ENCODE measurements at regions not wholly inside any gene's neighbourhood (a gene's known extent, or its start where the extent isn't known, plus 50 kb on each side); places are given as distances from the start of the nearest gene placed in this dataset.

GRCh38 chr12:124458992-124459851, 108.2 kb downstream of the NCOR2 start:
- DNase-seq (ENCODE audit: low read depth): no peak

- no peak for DNase-seq (ENCODE audit: low read depth)
These were observed 109.0 kb downstream of the NCOR2 start for GRCh38 chr12:124458220-124458991.

DNA sequence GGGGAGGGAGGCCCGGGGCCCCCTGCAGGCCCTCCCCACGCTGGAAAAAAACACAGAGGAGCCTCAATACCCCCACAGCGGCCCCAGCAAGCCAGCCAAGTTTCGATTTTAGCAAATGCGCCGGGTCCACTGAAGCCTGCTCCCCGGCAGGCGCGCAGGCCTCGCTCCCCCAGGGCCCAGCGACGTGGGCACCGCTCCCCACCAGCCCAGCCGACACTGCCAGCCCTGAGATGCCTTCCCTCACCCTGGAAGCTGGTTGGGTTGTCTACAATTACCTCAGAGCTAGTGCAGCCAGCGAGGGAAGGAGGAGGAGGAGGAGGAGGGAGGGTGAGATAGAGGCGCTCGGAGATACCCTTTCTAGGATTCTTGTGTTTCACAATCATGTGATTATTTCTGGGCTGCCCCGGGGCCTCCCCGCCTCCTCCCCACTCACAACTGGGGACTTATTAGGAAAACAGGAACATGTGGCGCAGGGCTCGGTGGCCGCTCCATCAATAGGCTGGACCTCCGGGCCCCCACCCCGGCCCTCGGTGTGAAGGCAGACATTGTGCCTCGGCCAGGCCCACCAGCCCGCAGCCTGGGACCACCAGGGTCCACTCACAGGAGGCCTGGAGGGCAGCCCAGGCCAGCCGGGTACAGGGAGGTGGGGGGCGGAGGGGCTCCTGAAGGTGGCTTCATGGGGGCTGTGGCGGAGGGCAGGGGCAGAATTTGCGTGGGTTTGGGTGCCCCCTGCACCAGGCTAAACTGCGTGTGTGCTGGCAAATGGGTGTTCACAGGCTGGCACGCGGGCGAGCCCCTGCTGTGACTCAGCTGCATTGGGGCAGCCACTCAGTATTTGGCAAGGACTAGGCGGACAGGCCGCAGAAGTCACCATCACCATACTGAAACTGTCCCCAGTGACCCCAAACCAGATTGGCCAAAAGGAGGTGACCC, 109.9 kb downstream of the NCOR2 start:
- DNase-seq (ENCODE audit: low read depth): no peak

DNA sequence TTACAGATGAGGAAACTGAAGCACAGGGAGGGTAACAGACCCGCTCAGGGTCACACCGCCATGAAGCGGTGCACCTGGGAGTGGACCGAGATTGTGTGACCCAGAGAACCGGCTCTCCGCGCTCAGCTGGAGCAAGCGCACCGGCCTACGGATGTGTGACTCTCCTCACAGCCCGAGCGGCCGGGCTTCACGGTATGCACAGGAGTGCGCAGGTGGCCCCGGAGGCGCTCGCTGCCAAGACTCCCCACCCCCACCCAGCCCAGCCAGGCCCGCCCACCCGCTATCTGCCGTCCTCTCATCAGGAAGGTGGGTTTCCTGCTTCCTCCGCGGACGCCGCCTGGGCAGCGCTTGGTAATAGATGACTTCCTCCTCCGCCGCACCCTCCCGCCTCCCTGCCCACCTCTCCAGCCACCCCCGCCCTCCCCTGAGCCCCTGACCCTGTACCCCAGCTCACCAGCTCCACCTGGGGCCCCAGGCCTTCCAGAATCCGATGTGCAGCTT, 110.7 kb downstream of the NCOR2 start:
- DNase-seq (ENCODE audit: low read depth): no peak

GRCh38 chr12:124456133-124456651, 111.2 kb downstream of the NCOR2 start:
- DNase-seq (ENCODE audit: low read depth): no peak

DNA sequence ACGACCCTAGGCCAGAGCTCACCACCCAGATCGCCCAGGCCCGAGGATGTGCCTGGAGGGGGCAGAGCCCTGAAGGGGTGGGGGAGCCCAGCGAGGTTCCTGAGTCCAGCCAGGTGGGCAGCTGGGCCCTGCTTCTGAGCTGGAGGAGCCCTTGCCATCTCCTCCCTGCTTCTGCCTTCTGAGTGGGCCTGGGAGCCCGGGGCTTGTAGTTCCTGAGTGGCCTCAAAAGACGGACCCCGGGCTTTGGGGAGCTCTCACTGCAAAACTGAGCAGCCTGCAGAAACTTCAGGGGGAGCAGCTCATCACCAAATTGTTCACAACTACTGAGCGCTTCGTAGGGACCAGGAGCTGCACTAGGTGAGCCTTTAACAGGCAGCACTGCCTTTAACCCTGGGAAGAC, 112.1 kb downstream of the NCOR2 start:
- DNase-seq (ENCODE audit: low read depth): no peak

GRCh38 chr12:124454735-124455134, 112.7 kb downstream of the NCOR2 start:
- DNase-seq (ENCODE audit: low read depth): no peak

- DNase-seq (ENCODE audit: low read depth): no peak
These were observed 113.1 kb downstream of the NCOR2 start for GRCh38 chr12:124454352-124454725.

DNA sequence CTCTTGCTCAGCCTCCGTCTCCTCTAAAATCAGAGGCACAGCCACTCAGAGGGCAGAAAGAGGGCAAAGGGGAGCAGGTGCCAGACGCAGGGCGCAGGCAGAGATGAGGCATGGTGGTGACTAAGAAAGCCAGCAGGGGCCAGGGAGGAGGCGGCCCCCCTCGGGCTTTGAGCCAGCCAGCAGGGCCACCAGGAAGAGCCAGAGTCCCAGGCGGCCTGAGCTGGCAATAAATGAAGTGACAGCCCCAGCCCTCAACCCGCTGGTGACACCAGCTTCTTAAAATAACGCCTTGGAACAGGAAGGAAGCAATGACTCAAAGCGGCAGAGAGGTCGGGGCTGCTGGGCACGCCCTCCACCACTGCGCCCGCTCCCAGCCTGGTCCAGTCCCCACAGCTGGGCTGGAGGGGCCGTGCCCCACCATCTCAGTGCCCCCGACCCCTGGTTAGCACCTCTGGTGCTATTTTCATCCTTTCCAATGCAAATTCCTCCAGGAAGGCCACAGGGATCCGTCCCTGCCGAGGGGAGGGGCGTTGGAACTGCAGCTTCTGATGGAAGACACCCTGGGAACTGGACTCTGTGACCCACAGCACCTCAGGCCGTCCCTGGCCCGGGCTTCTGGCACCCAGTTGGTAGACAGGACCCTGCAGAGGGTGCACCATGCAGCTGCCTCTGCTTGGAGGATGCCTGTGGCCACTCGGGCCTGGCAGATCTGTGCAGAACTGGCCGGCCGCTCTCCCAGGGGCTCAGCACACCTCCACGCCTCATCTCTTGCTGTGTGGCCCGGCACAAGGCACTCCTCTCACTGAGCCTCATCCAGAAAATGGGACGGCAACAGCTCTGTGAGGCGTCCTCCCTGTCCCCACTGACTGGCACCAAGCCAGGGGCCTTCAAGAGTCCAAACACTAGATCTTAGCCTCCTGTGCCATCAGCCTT, 113.7 kb downstream of the NCOR2 start:
- peak; percentile 61 for DNase-seq (ENCODE audit: low read depth)

GRCh38 chr12:124452576-124453331, 114.7 kb downstream of the NCOR2 start:
- DNase-seq (ENCODE audit: low read depth): no peak

- no peak for DNase-seq (ENCODE audit: low read depth)
These were observed 115.7 kb downstream of the NCOR2 start for GRCh38 chr12:124451637-124452243.

DNA sequence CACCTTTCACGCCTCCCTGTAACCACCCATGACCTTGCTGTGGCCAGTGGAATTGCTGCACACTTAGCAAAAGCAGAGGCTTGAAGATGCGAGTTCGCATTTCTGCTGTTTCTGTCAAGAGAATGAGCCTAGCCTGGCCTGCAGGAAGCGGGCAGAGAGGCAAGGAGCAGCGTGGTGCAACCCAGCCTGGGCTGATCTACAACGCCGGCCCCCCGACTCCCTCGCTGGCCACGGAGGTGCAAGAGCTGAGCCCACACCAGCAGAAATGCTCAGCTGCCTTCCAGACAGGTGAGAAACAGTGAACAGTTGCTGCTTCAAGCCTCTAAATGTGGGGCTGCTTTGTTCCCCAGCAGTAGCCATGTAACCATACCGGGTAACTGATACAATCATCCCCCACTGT, 116.4 kb downstream of the NCOR2 start:
- no peak for DNase-seq (ENCODE audit: low read depth)

DNA sequence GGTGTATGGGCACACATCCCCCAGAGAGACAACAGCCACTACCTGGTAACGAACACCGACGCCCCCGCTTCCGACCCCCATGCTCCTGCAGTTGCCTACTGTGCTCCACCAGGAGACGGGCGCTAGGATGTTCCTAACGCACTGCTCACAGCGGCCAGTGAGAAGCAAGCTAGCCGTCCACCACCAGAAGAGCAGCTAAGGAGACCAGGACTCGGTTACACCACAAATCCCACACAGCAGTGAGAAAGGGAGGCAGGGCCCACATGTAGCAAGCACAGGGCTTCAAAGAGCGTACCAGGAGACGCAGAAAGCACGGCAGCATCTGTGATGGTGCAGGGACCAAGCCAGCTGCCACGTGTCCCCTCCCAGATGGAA, 117.0 kb downstream of the NCOR2 start:
- no peak for DNase-seq (ENCODE audit: low read depth)

DNA sequence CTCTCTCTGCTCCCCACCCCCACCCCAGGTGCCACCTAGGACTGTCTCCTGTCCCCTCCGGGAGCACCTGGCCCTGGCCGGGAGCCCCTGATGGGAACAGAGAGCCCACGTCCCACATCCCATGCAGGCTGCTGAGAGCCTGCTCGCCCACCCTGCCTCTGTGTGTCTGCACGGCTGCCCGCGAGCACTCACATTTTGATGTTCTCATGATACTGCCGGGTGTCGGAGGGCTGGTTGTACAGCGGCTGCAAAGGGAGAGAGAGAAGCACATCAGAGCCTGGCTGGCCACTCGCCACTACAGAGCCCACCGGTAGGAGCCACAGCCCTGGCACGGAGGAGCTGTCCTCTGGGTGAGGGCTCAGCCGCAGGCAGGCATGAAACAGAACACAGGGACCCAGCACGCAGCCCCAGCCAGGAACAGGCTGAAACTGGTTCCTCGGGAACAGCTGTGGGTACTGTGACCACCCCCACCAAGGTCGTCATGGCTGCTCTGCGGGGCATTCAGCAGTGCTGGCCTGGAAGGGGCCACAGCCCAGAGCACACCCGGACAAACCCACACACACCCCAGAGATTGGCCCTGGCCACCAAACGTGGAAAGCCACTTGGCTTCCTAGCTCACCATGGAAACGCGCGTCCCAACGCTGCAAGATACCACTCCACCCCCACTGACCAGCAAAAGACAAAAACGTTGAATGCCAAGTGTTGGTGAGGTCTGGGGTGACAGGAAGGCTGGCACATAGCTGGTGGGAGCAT, 117.6 kb downstream of the NCOR2 start:
- no peak for DNase-seq (ENCODE audit: low read depth)

DNA sequence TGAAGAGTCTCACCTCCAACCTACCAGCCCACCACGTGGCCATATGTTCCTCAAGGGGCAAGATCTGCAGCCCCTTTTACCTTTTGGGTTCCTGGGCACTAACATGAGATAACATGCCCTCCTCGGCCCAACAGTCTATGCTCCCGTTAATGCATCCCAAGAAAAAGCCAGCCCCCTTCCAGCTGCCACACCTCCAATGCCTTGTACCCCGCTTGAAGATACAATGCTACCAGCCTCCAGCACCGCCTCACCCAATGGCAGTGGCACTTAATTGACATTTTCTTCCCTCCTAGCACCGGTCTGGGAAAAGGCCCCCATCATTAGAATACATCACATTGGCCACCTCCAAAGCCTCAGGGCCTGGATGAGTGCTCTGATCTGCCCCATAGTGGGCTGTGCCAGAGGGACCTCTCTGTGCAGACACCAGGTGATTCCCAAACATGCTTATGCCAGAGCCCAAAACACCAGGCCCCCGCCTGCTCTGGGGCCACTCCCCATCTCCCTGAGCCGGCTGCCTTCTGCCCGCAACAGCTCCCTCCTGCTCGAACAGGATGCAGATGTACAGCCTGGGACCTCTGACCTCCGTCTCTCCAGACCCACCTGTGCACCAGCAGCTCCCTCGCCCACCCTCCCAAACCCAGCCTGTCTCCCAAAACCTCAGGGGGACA, 118.3 kb downstream of the NCOR2 start:
- DNase-seq (ENCODE audit: low read depth): no peak

DNA sequence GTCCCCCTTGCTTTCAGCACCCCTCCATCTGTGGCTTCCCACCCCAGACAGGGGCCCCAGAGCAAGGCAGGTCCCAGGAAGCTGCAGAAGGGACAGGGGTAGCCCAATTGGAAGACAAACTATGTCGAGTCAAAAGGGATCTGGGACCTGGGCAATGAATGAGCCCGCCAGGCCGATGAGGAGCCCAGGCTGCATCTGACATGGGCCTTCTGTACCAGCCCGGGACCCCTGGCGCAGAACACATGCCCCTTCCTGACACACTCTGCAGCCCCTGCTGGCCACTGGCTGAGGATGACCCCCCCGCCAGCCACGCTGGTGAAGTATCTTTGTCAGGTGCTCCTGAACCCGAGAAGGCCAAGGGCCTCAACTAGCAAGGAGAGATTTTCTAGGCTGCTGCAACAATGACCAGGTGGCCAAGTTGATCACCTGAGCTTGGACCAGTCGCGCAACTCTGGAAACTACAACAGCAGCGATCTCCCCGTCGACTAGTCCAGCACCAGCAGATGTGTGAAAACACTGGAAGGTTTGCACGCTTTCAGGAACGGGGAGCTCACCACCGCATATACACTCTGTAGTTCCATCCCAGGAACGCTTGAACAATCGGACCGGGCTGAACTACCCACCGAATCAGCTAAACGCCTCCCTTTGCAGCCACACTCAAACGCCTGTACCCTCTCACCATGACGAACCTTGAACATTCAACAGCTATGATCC, 119.0 kb downstream of the NCOR2 start:
- DNase-seq (ENCODE audit: low read depth): no peak

DNA sequence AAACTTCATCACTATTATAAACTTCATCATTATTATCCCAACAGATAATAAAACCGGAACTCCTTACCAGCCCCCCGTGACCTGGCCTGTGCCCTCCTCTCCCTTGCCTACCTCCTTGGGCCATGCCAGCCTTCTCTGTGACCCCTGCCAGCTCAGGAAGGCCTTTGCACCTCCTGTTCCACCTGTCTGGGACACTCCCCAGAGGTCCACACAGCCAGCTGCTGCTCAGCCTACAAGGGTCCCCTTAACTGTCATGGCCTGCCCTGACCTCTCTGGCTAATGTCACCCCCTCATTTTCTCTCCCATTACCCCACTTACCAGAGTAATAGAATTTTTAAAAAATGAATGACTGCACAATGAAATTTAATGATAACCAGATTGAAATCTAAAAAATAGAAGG, 121.0 kb downstream of the NCOR2 start:
- DNase-seq (ENCODE audit: low read depth): no peak

DNA sequence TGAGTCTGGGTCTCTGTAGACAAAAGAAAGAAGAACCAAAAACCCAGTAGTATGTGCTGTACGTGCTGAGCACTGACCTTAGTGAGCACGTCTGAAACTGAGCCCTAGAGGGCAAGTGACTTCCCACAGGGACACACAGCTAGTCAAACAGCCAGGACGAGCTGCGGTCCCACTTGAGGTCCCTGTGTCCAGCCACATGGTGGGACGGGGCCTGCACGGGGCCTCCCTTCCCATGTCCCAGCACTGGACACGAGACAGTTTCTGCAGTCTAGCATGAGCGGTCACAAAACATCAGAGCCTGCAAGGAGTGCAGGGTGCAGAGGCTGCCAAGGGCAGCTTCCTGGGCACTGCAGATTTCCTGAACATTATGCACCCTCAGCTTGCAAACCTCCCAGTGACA, 121.6 kb downstream of the NCOR2 start:
- DNase-seq (ENCODE audit: low read depth): no peak

Data from stimulated activated CD8-positive, alpha-beta memory T cell treated with anti-CD3 and anti-CD28 coated beads, Interleukin-7, amount 100 ng/mL, for 24 hours (primary cell).